SU-DHL-6 (cell line): ENCODE measurements at regions not wholly inside any gene's neighbourhood (a gene's known extent, or its start where the extent isn't known, plus 50 kb on each side); places are given as distances from the start of the nearest gene placed in this dataset.

Experiments
- H2AFZ ChIP-seq: fragments of 200-600 bp; sonication (generic); 2 replicates; pipeline ENCODE4 v1.6.1; 2014; ENCODE audit warnings: low read depth, mild to moderate bottlenecking, moderate library complexity, mixed read lengths, antibody characterized with exemption, low read length; ENCODE audit not compliant: severe bottlenecking
- H3F3A ChIP-seq: fragments of 200-600 bp; shearing (Covaris generic); 2 replicates; pipeline ENCODE4 v1.6.0; 2016; ENCODE audit warnings: antibody characterized with exemption, mild to moderate bottlenecking; ENCODE audit not compliant: insufficient read depth
- H3K27ac ChIP-seq: fragments of 200-600 bp; sonication (generic); 2 replicates; pipeline ENCODE4 v1.5.1; 2016; ENCODE audit warnings: low read depth, mild to moderate bottlenecking, low read length, moderate library complexity, mixed read lengths
- H3K27me3 ChIP-seq: fragments of 200-600 bp; sonication (generic), shearing (Covaris generic); 2 replicates; pipeline ENCODE4 v1.6.0; 2014; ENCODE audit warnings: mild to moderate bottlenecking, low read length
- H3K36me3 ChIP-seq: fragments of 200-600 bp; sonication (generic); 2 replicates; pipeline ENCODE4 v1.6.1; 2014; ENCODE audit warnings: mild to moderate bottlenecking, low read length, mixed read lengths
- H3K4me2 ChIP-seq: fragments of 300-600, 200-600 bp; shearing (Covaris generic), sonication (generic); 2 replicates; pipeline ENCODE4 v1.6.0; 2014; ENCODE audit warnings: low read length, low read depth, mild to moderate bottlenecking; ENCODE audit not compliant: poor library complexity, severe bottlenecking
- H3K4me3 ChIP-seq: fragments of 200-600 bp; sonication (generic); 2 replicates; pipeline ENCODE4 v1.5.1; 2014; ENCODE audit warnings: antibody characterized with exemption, low read length, mild to moderate bottlenecking, mixed read lengths; ENCODE audit not compliant: insufficient read depth, poor library complexity, severe bottlenecking
- H3K79me2 ChIP-seq: fragments of 200-600 bp; sonication (generic); 2 replicates; pipeline ENCODE4 v1.6.1; 2014; ENCODE audit warnings: mild to moderate bottlenecking, low read length, moderate library complexity; ENCODE audit not compliant: insufficient read depth
- H3K9ac ChIP-seq: fragments of 200-600 bp; sonication (generic); 2 replicates; pipeline ENCODE4 v1.7.0; 2014; ENCODE audit warnings: mild to moderate bottlenecking, low read length
- H3K9me2 ChIP-seq: fragments of 200-600 bp; sonication (generic); replicated peaks from 2 replicates; pipeline ENCODE4 v1.6.1; 2014; ENCODE audit warnings: low read length; ENCODE audit not compliant: insufficient read depth
- H3K9me3 ChIP-seq: fragments of 200-600 bp; sonication (generic); 2 replicates; pipeline ENCODE4 v1.6.1; 2014; ENCODE audit warnings: low read length, mixed read lengths; ENCODE audit not compliant: insufficient read depth
- H4K20me1 ChIP-seq: fragments of 200-600 bp; sonication (generic); 2 replicates; pipeline ENCODE4 v1.6.1; 2014; ENCODE audit warnings: low read depth, mild to moderate bottlenecking, antibody characterized with exemption, low read length, moderate library complexity, mixed read lengths
- EZH2phosphoT487 ChIP-seq: fragments of 200-600 bp; sonication (generic), shearing (Covaris generic); conservative IDR thresholded peaks from 2 replicates; pipeline ENCODE4 v1.6.1; 2018; ENCODE audit warnings: mild to moderate bottlenecking, antibody characterized with exemption, low read length, moderate library complexity, mixed read lengths
- TF ChIP-seq, protein P1 (sequence below): fragments of 200-600 bp; sonication (generic); IDR thresholded peaks from one replicate; pipeline ENCODE4 v1.5.1; 2017; ENCODE audit warnings: antibody characterized with exemption, mild to moderate bottlenecking, low read length, moderate library complexity; ENCODE audit not compliant: insufficient read depth, poor library complexity, severe bottlenecking

DNA sequence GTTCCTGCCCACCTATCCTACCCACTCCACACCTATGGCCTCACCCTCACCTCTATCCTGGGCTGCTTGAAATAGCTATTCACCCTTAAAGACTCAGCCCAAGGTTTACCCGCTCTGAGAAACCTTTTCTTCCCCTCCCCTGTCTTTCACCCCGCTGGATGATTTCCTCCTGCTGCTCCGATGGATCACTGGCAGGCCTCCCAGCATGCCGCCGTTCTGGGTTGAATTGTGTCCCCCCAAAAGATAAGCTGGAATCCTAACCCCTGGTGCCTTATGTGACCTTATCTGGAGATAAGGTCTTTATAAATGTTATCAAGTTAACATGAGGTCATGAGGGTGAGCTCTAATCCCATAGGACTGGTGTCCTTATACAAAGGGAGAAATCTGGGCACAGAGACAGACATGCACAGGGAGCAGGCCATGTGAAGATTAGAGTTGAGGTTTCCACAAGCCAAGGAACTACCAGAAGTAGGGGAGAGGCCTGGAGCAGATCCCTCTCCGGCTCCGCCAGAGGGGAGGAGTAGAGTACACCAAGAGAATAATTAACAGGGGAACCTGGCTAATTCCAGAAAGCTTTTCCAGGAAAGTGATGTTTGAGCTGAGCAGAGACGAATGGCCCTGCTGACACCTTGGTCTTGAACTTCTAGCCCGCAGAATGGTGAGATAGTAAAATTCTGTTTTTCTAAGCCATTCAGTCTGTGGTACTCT is 110.0 kb upstream of the SERBP1 start:
- Histone ChIP-seq H2AFZ (no peak overlapping the region), H3K9ac (no peak overlapping the region), H3K36me3 (no peaks in the 10 kb centered on the region), H4K20me1 (no peaks in the 10 kb centered on the region), H3K27ac (no peak overlapping the region), H3K9me3 (no peaks in the 10 kb centered on the region), H3K79me2 (no peaks in the 10 kb centered on the region), H3K9me2 (no peaks in the 10 kb centered on the region), H3K4me3 (no peak overlapping the region), H3F3A (no peaks in the 10 kb centered on the region), H3K4me2 (no peak overlapping the region), H3K27me3 (no peaks in the 10 kb centered on the region)
- TF ChIP-seq EZH2phosphoT487: no peak
- TF ChIP-seq, protein P1, sequence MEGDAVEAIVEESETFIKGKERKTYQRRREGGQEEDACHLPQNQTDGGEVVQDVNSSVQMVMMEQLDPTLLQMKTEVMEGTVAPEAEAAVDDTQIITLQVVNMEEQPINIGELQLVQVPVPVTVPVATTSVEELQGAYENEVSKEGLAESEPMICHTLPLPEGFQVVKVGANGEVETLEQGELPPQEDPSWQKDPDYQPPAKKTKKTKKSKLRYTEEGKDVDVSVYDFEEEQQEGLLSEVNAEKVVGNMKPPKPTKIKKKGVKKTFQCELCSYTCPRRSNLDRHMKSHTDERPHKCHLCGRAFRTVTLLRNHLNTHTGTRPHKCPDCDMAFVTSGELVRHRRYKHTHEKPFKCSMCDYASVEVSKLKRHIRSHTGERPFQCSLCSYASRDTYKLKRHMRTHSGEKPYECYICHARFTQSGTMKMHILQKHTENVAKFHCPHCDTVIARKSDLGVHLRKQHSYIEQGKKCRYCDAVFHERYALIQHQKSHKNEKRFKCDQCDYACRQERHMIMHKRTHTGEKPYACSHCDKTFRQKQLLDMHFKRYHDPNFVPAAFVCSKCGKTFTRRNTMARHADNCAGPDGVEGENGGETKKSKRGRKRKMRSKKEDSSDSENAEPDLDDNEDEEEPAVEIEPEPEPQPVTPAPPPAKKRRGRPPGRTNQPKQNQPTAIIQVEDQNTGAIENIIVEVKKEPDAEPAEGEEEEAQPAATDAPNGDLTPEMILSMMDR: no peak

DNA sequence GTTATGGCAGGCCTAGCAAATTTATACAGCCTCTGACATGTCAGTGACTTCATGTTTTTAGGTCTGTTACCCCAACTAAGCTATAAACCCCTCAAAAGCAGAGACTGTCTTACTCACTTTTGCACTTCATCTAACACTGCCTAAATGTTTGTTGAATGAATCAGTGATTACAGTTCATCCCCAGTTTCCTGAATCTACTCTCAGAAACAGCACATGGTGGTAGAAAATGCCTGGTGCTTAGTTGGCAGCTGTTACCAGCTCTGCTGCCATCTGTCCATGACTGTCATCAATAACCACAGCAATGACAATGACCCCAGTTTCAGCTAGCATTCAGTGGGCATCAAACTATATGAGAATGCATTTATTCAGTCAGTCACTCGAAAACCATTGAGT is 110.5 kb upstream of the SERBP1 start:
- no peaks in the 10 kb centered on the region for H3K9me3 ChIP-seq
- no peaks in the 10 kb centered on the region for H3K9me2 ChIP-seq
- H3K4me2 ChIP-seq: no peak overlapping the region
- H3K36me3 ChIP-seq: no peaks in the 10 kb centered on the region
- no peaks in the 10 kb centered on the region for H3K79me2 ChIP-seq
- no peak overlapping the region for H3K9ac ChIP-seq
- no peak for TF ChIP-seq EZH2phosphoT487
- TF ChIP-seq, protein P1: no peak
- no peak overlapping the region for H3K27ac ChIP-seq
- no peaks in the 10 kb centered on the region for H3F3A ChIP-seq
- no peak overlapping the region for H2AFZ ChIP-seq
- no peaks in the 10 kb centered on the region for H3K27me3 ChIP-seq
- H3K4me3 ChIP-seq: no peak overlapping the region
- H4K20me1 ChIP-seq: no peaks in the 10 kb centered on the region

DNA sequence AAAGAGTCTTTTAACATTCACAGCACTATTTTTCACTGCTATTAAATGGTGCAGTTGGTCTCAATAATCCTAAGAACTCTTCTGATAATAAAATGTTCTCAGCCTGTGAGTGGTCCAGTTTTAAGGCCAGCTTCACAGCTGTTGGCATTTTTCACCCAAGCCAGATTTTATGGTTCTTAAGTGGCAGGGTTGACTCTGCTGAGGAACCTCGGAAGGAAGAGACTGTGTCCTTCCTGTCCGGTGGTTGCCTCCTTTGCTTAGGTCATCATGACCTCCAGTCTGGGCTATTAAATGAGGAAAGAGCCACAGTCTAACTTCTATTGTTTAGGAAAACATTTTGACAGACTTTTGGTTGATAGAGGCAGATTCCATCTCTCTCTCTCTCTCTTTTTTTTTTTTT is 112.5 kb upstream of the SERBP1 start:
- no peak overlapping the region for H3K27ac ChIP-seq
- no peak overlapping the region for H3K9ac ChIP-seq
- no peak overlapping the region for H2AFZ ChIP-seq
- H3K27me3 ChIP-seq: no peaks in the 10 kb centered on the region
- no peaks in the 10 kb centered on the region for H3K9me3 ChIP-seq
- no peaks in the 10 kb centered on the region for H3K9me2 ChIP-seq
- H3F3A ChIP-seq: no peaks in the 10 kb centered on the region
- no peak overlapping the region for H3K4me3 ChIP-seq
- no peak for TF ChIP-seq EZH2phosphoT487
- TF ChIP-seq, protein P1: no peak
- no peaks in the 10 kb centered on the region for H3K36me3 ChIP-seq
- H3K4me2 ChIP-seq: no peak overlapping the region
- no peaks in the 10 kb centered on the region for H4K20me1 ChIP-seq
- H3K79me2 ChIP-seq: no peaks in the 10 kb centered on the region
